Activated CD8-positive, alpha-beta memory T cell treated with anti-CD3 and anti-CD28 coated beads, Interleukin-2, amount 50 U/mL, for 1 hour (primary cell): ENCODE measurements at regions not wholly inside any gene's neighbourhood (a gene's known extent, or its start where the extent isn't known, plus 50 kb on each side); places are given as distances from the start of the nearest gene placed in this dataset.
"Not testable (repeated sequence)": the region's sequence is repeated elsewhere in the genome, so short reads cannot be mapped to it uniquely, and the experiment has no call there.

Experiments used
- DNase-seq: peaks from one replicate; pipeline ENCODE4 v3.0.0-alpha.2; 2020; ENCODE audit errors: extremely low read depth

DNA sequence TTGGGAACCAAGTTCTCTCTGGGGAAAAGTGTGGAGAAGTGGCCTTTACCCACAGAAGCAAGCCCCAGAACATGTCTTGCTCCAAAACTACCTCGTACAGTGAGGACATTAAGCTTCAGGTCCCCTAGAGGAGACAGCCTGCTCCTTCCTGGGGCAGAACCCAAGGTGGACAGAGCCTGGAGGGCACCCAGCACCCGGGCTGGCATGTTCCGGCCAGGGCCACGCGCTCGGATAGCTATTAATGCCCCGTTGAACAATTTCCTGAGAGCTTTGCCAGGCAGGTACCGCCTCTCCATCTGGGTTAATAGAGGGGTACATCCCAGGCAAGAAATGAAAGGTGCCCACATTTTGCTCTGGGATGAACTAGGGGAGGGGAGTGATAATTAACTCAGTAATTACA lies 169.0 kb upstream of the GRK3 start:
- no peak for DNase-seq

DNA sequence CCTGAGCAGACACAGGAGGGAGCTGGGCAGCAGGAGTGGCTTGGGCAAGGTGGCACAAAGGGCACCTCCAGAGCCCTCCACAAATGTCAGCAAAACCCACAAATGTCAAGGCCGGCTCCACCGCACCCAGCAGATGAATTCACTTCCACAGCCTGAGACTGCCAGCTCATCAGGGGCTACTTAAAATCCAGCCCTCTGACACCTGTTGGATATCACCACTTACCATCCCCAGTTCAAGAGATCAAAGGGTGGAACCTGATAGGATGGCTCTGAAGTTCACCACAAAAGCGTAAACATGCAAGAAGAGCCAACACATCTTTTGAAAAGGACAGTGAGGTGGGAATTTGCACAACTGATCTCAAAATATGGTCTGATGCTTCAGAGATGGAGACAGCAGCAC lies 168.6 kb upstream of the GRK3 start:
- no peak for DNase-seq

GRCh38 chr22:25396615-25397200 lies 167.8 kb upstream of the GRK3 start:
- DNase-seq: no peak

GRCh38 chr22:25397616-25398015 lies 166.9 kb upstream of the GRK3 start:
- no peak for DNase-seq

DNA sequence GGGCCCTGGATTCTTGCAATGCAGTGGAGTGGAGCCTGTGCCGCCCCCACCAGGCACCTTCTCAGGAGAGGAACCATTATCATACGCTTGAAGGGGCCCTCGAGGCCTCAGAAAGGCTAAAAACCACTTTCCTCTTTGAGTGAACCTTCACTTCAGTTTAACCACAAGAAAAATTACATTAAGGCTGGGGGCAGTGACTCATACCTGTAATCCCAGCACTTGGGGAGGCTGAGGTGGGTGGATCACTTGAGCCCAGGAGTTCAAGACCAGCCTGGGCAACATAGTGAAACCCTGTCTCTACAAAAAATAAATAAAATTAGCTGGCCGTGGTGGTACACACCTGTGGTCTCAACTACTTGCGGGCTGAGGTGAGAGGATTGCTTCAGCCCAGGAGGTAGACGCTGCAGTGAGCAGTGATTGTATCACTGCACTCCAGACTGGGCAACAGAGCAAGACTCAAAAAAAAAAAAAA lies 165.8 kb upstream of the GRK3 start:
- DNase-seq: not testable (repeated sequence)

DNA sequence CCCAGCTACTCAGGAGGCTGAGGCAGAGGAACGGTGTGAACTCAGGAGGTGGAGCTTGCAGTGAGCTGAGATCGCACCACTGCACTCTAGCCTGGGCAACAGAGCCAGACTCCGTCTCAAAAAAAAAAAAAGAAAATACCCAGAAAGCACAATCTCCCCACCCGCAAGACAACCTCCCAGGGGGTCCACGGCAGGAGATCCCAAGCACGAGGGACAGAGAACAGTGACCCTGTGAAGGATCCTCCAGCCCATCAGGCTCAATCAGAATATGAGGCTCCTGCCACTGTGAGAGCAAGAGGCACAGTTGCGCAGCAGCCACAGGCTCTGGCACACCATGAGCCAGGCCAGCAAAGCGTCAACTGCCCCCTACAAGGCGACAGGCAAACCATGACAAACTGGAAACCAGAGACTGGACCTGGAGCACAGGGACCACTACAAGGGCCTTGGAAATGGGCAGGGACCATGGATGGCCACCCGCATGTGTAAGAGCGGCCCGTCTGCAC lies 164.8 kb upstream of the GRK3 start:
- no peak for DNase-seq

GRCh38 chr22:25402160-25402500 lies 162.3 kb upstream of the GRK3 start:
- no peak for DNase-seq

- no peak for DNase-seq
These were observed 161.8 kb upstream of the GRK3 start for GRCh38 chr22:25402501-25403283.

- no peak for DNase-seq
These were observed 161.1 kb upstream of the GRK3 start for GRCh38 chr22:25403284-25403810.

- DNase-seq: no peak
These were observed 160.5 kb upstream of the GRK3 start for GRCh38 chr22:25403811-25404471.

DNA sequence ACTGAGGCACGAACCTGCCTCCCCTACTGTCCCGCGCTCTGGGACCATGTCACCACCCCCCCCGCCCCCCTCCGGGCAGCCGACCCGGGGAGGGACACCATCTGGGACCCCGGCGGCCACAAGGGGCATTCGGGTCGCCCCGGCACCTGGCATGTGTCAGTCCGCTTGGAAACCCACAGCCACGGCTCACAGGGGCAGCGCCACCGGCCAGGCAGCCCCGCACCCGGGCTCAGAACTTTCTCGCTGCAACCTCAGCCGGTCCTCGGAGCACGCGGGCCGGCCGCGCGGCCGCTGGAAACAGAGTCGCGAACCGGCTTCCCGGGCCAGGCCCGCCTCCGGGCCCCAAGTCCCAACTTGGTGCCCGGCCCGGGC lies 159.9 kb upstream of the GRK3 start:
- DNase-seq: no peak

GRCh38 chr22:25404928-25405816 lies 159.3 kb upstream of the GRK3 start:
- DNase-seq: peak; percentile 18

- DNase-seq: no peak
These were observed 158.5 kb upstream of the GRK3 start for GRCh38 chr22:25405841-25406509.

DNA sequence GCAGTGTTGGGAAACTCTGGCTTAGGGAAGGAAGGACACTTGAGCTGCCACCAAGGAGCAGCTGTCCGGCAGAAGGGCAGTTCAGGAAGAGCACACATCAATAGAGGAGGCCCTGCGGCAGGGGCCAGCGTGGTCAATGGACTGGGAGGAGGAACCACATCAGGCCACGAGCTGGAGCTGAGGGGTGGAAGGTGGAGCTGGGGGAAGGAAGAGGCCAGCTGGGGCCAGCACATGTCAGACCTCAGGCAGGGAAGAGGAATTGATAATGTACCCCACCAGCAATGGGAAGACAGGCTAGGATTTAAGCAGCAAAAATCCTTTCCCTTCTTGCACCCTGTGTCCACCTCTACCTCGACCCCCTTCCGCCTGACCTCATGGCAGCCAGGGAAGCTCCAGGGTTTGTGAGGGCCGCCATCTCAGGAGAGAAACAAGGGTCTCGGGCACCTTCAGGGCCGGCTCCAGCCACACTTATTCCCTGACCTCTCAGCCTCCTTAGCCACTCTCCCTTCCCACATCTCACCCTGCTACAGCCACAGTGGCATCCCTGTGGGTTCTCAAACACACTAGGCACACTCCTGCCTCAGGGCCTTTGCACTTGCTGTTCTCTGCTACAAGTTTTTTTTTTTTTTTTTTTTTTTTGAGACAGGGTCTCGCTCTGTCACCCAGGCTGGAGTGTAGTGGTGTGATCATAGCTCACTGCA lies 157.8 kb upstream of the GRK3 start:
- no peak for DNase-seq

- DNase-seq: no peak
These were observed 157.1 kb upstream of the GRK3 start for GRCh38 chr22:25407226-25407858.

- DNase-seq: no peak
These were observed 156.6 kb upstream of the GRK3 start for GRCh38 chr22:25407859-25408229.

DNA sequence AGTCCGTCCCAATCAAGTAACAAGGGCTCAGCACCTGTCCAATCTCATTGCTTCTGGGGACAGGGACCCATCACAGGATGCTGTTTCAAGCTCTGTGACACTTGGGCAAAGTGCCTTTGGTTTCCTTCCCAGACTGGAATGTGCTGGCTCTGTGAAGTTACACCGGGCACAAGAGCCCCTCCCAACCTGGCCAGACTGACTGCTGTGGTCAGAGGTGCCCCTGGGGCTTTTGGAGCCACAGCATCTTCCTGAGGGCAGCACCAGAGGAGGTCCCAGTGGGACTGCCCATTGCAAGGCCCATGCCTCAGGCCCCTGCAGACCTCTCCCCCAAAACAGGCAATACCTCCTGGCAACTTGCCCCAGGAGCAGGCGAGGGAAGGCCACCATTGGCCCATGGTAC lies 155.2 kb upstream of the GRK3 start:
- no peak for DNase-seq

- no peak for DNase-seq
These were observed 153.6 kb upstream of the GRK3 start for GRCh38 chr22:25410849-25411248.

GRCh38 chr22:25413620-25414019 lies 150.9 kb upstream of the GRK3 start:
- no peak for DNase-seq

GRCh38 chr22:25415731-25416130 lies 148.7 kb upstream of the GRK3 start:
- DNase-seq: not testable (repeated sequence)
